Endodermal cell (in vitro differentiated cells): ENCODE measurements at regions not wholly inside any gene's neighbourhood (a gene's known extent, or its start where the extent isn't known, plus 50 kb on each side); places are given as distances from the start of the nearest gene placed in this dataset.

Source experiments
- DNase-seq: peaks from one replicate; pipeline ENCODE4 v3.0.0-alpha.2; 2017
- H3K27ac ChIP-seq: 2 replicates; pipeline ENCODE4 v1.5.1; 2013; ENCODE audit warnings: mild to moderate bottlenecking, low read depth, low read length, moderate library complexity
- H3K27me3 ChIP-seq: 2 replicates; pipeline ENCODE4 v1.6.1; 2013; ENCODE audit warnings: mild to moderate bottlenecking, low read length, moderate library complexity; ENCODE audit not compliant: insufficient read depth, control insufficient read depth, poor library complexity, severe bottlenecking
- H3K36me3 ChIP-seq: 2 replicates; pipeline ENCODE4 v1.7.0; 2013; ENCODE audit warnings: mild to moderate bottlenecking, low read length, moderate library complexity; ENCODE audit not compliant: control insufficient read depth, insufficient read depth
- H3K4me1 ChIP-seq: one replicate; pipeline ENCODE4 v1.7.0; 2013; ENCODE audit warnings: low read length; ENCODE audit not compliant: control insufficient read depth, insufficient read depth
- H3K4me3 ChIP-seq: 2 replicates; pipeline ENCODE4 v1.5.1; 2013; ENCODE audit warnings: mild to moderate bottlenecking, low read length, moderate library complexity
- H3K9ac ChIP-seq: 2 replicates; pipeline ENCODE4 v1.6.1; 2013; ENCODE audit warnings: mild to moderate bottlenecking, low read length, moderate library complexity; ENCODE audit not compliant: poor library complexity, severe bottlenecking; ENCODE audit errors: extremely low read depth
- H3K9me3 ChIP-seq: 2 replicates; pipeline ENCODE4 v1.6.1; 2013; ENCODE audit warnings: mild to moderate bottlenecking, low read length, moderate library complexity; ENCODE audit not compliant: control insufficient read depth
- H3K27ac Mint-ChIP-seq: 2 replicates; pipeline ENCODE4 v1.8.0; 2020; ENCODE audit warnings: mixed read lengths
- H3K27me3 Mint-ChIP-seq: 2 replicates; pipeline ENCODE4 v1.8.0; 2021; ENCODE audit warnings: mild to moderate bottlenecking, mixed read lengths; ENCODE audit not compliant: insufficient read depth
- H3K36me3 Mint-ChIP-seq: 2 replicates; pipeline ENCODE4 v1.8.0; 2020; ENCODE audit warnings: low read depth, mixed read lengths
- H3K4me1 Mint-ChIP-seq: 2 replicates; pipeline ENCODE4 v1.8.0; 2020; ENCODE audit warnings: mixed read lengths
- H3K4me3 Mint-ChIP-seq: 2 replicates; pipeline ENCODE4 v1.8.0; 2020; ENCODE audit warnings: mild to moderate bottlenecking, moderate library complexity, mixed read lengths
- H3K9me3 Mint-ChIP-seq: 2 replicates; pipeline ENCODE4 v1.8.0; 2020; ENCODE audit warnings: mild to moderate bottlenecking, mixed read lengths
- CTCF ChIP-seq: fragments of 200-600 bp; sonication (generic); conservative IDR thresholded peaks from 2 replicates; pipeline ENCODE4 v1.5.0; 2021; ENCODE audit warnings: antibody characterized with exemption, mild to moderate bottlenecking
- WGBS, 2 experiments: methylation state at CpG; one replicate each; pipeline versions ENCODE4 v1.1.5 to v1.1.7; 2013; ENCODE audit warnings: missing lambda C conversion rate in 2 of 2, mixed read lengths in 1 of 2; ENCODE audit not compliant: insufficient coverage in 1 of 2, insufficient read length in 1 of 2; 5-methylcytosine and 5-hydroxymethylcytosine counted together

GRCh38 chr9:86471171-86471815 lies 117.1 kb upstream of the TUT7 start:
- Mint-ChIP-seq H3K36me3 (no peaks in the 10 kb centered on the region), H3K27ac (no peak overlapping the region), H3K27me3 (no peaks in the 10 kb centered on the region), H3K4me1 (no peaks in the 10 kb centered on the region), H3K9me3 (no peaks in the 10 kb centered on the region), H3K4me3 (no peak overlapping the region)
- Histone ChIP-seq H3K4me1 (no peaks in the 10 kb centered on the region), H3K27ac (no peak overlapping the region), H3K4me3 (no peak overlapping the region), H3K9me3 (no peaks in the 10 kb centered on the region), H3K9ac (no peak overlapping the region), H3K27me3 (no peaks in the 10 kb centered on the region), H3K36me3 (no peaks in the 10 kb centered on the region)
- TF ChIP-seq CTCF, result peak; percentile 21
- no peak for DNase-seq
- WGBS, 2 experiments, result 90% methylated on average over 7 of the region's 7 CpGs; no CpG with 5 or more reads in 1 of the 2 experiments

GRCh38 chr9:86470326-86470725 lies 116.1 kb upstream of the TUT7 start:
- no peaks in the 10 kb centered on the region for H3K4me1 Mint-ChIP-seq
- no peaks in the 10 kb centered on the region for H3K4me1 ChIP-seq
- H3K27me3 Mint-ChIP-seq, result peaks cover 2% of the 10 kb centered on the region
- no peak overlapping the region for H3K27ac Mint-ChIP-seq
- H3K4me3 Mint-ChIP-seq, result no peak overlapping the region
- 75 to 100% methylated on average over 1 of the region's 1 CpG for WGBS, 2 experiments
- no peaks in the 10 kb centered on the region for H3K27me3 ChIP-seq
- no peaks in the 10 kb centered on the region for H3K36me3 ChIP-seq
- no peak for TF ChIP-seq CTCF
- no peaks in the 10 kb centered on the region for H3K9me3 Mint-ChIP-seq
- H3K36me3 Mint-ChIP-seq, result no peaks in the 10 kb centered on the region
- DNase-seq, result no peak
- no peaks in the 10 kb centered on the region for H3K9me3 ChIP-seq
- no peak overlapping the region for H3K9ac ChIP-seq
- no peak overlapping the region for H3K4me3 ChIP-seq
- no peak overlapping the region for H3K27ac ChIP-seq

GRCh38 chr9:86469476-86470250 lies 115.5 kb upstream of the TUT7 start:
- Histone ChIP-seq H3K9ac (no peak overlapping the region), H3K36me3 (no peaks in the 10 kb centered on the region), H3K4me3 (no peak overlapping the region), H3K27ac (no peak overlapping the region), H3K27me3 (no peaks in the 10 kb centered on the region), H3K9me3 (no peaks in the 10 kb centered on the region), H3K4me1 (no peaks in the 10 kb centered on the region)
- no peak overlapping the region for H3K4me3 Mint-ChIP-seq
- H3K4me1 Mint-ChIP-seq, result no peaks in the 10 kb centered on the region
- WGBS, 2 experiments, result 94 to 100% methylated on average over 1 to 7 of the region's 8 CpGs
- peaks cover 2% of the 10 kb centered on the region for H3K27me3 Mint-ChIP-seq
- H3K27ac Mint-ChIP-seq, result no peak overlapping the region
- no peak for DNase-seq
- H3K36me3 Mint-ChIP-seq, result no peaks in the 10 kb centered on the region
- no peak for TF ChIP-seq CTCF
- no peaks in the 10 kb centered on the region for H3K9me3 Mint-ChIP-seq
